HG02678 (cell line): ENCODE measurements at regions not wholly inside any gene's neighbourhood (a gene's known extent, or its start where the extent isn't known, plus 50 kb on each side); places are given as distances from the start of the nearest gene placed in this dataset.

Experiments
- ATAC-seq: cut with Tn5 transposase; IDR thresholded peaks from one replicate; pipeline ENCODE4 v1.9.1; 2021; ENCODE audit warnings: mild to moderate bottlenecking, moderate library complexity; ENCODE audit not compliant: unreplicated experiment

GRCh38 chr11:116107229-116107628 lies 603.0 kb upstream of the CADM1 start:
- ATAC-seq: no peak

GRCh38 chr11:116104498-116105174 lies 600.4 kb upstream of the CADM1 start:
- no peak for ATAC-seq

- no peak for ATAC-seq
Measured at GRCh38 chr11:116101902-116102301, 597.7 kb upstream of the CADM1 start.

GRCh38 chr11:116100016-116100415 lies 595.8 kb upstream of the CADM1 start:
- ATAC-seq: no peak

GRCh38 chr11:116099541-116099940 lies 595.3 kb upstream of the CADM1 start:
- ATAC-seq: no peak

GRCh38 chr11:116096272-116096995 lies 592.2 kb upstream of the CADM1 start:
- ATAC-seq: no peak

GRCh38 chr11:116093481-116094270 lies 589.5 kb upstream of the CADM1 start:
- no peak for ATAC-seq

- no peak for ATAC-seq
Measured at GRCh38 chr11:116093065-116093464, 588.9 kb upstream of the CADM1 start.

GRCh38 chr11:116086426-116086825 lies 582.2 kb upstream of the CADM1 start:
- ATAC-seq: no peak

GRCh38 chr11:116085031-116085635 lies 580.9 kb upstream of the CADM1 start:
- no peak for ATAC-seq

- no peak for ATAC-seq
Measured at GRCh38 chr11:116084511-116084910, 580.3 kb upstream of the CADM1 start.

- no peak for ATAC-seq
Measured at GRCh38 chr11:116082256-116082655, 578.0 kb upstream of the CADM1 start.

GRCh38 chr11:116079580-116079979 lies 575.4 kb upstream of the CADM1 start:
- ATAC-seq: no peak

GRCh38 chr11:116078101-116078591 lies 573.9 kb upstream of the CADM1 start:
- ATAC-seq: peak; percentile 45

- ATAC-seq: no peak
Measured at GRCh38 chr11:116077092-116077491, 572.9 kb upstream of the CADM1 start.

- peak; percentile 75 for ATAC-seq
Measured at GRCh38 chr11:116073854-116074837, 569.9 kb upstream of the CADM1 start.

- ATAC-seq: no peak
Measured at GRCh38 chr11:116072601-116073410, 568.6 kb upstream of the CADM1 start.

- ATAC-seq: no peak
Measured at GRCh38 chr11:116072133-116072532, 567.9 kb upstream of the CADM1 start.

GRCh38 chr11:116071241-116071640 lies 567.0 kb upstream of the CADM1 start:
- no peak for ATAC-seq
